Left hindlimb (tissue), 1 donor: ENCODE measurements at regions not wholly inside any gene's neighbourhood (a gene's known extent, or its start where the extent isn't known, plus 50 kb on each side); places are given as distances from the start of the nearest gene placed in this dataset.
"Not testable (repeated sequence)": the region's sequence is repeated elsewhere in the genome, so short reads cannot be mapped to it uniquely, and the experiment has no call there.

ENCODE experiments used
- DNase-seq: peaks from one replicate; pipeline ENCODE4 v3.0.0-alpha.2; 2018

GRCh38 chr20:57813509-57814269 lies 103.9 kb upstream of the PMEPA1 start:
- no peak for DNase-seq

GRCh38 chr20:57812632-57813031 lies 102.8 kb upstream of the PMEPA1 start:
- DNase-seq: not testable (repeated sequence)

GRCh38 chr20:57811374-57812020 lies 101.7 kb upstream of the PMEPA1 start:
- DNase-seq: no peak

- DNase-seq: no peak
These were observed 100.9 kb upstream of the PMEPA1 start for GRCh38 chr20:57810511-57811373.

- no peak for DNase-seq
These were observed 99.9 kb upstream of the PMEPA1 start for GRCh38 chr20:57809661-57810172.

- no peak for DNase-seq
These were observed 99.3 kb upstream of the PMEPA1 start for GRCh38 chr20:57809149-57809548.

GRCh38 chr20:57808264-57809070 lies 98.7 kb upstream of the PMEPA1 start:
- no peak for DNase-seq

- no peak for DNase-seq
These were observed 97.8 kb upstream of the PMEPA1 start for GRCh38 chr20:57807401-57808263.

GRCh38 chr20:57806975-57807374 lies 97.2 kb upstream of the PMEPA1 start:
- no peak for DNase-seq

GRCh38 chr20:57806476-57806875 lies 96.7 kb upstream of the PMEPA1 start:
- no peak for DNase-seq

GRCh38 chr20:57805747-57806146 lies 95.9 kb upstream of the PMEPA1 start:
- no peak for DNase-seq

- DNase-seq: no peak
These were observed 94.8 kb upstream of the PMEPA1 start for GRCh38 chr20:57804470-57805250.

GRCh38 chr20:57803508-57804005 lies 93.7 kb upstream of the PMEPA1 start:
- no peak for DNase-seq

- DNase-seq: no peak
These were observed 93.1 kb upstream of the PMEPA1 start for GRCh38 chr20:57802765-57803507.

- DNase-seq: no peak
These were observed 91.8 kb upstream of the PMEPA1 start for GRCh38 chr20:57801581-57801980.

GRCh38 chr20:57800791-57801430 lies 91.1 kb upstream of the PMEPA1 start:
- no peak for DNase-seq

- no peak for DNase-seq
These were observed 87.6 kb upstream of the PMEPA1 start for GRCh38 chr20:57797401-57797800.

- no peak for DNase-seq
These were observed 86.3 kb upstream of the PMEPA1 start for GRCh38 chr20:57795977-57796560.

- DNase-seq: no peak
These were observed 85.5 kb upstream of the PMEPA1 start for GRCh38 chr20:57795342-57795697.
